ENCODE measurements at regions not wholly inside any gene's neighbourhood (a gene's known extent, or its start where the extent isn't known, plus 50 kb on each side); places are given as distances from the start of the nearest gene placed in this dataset.

DNA sequence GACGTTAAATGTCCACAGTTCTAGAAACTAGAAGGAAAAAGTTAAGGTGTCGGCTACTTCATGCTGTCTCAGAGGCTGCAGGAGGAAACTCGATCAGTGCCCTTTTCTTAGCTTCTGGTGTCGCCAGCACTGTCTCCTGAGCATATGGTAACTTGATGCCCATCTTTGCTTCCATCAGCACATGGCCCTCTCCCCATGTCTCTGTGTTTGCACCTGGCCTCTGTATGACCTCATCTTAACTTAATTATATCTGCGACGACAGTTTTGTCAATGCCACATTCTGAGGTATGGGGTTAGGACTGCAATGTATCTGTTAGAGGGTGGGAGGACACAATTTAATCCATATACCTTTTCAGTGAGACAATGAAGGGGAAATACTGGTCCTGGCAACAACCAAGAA lies 449.9 kb downstream of the POM121L12 start:
- TF ChIP-seq, protein P1, sequence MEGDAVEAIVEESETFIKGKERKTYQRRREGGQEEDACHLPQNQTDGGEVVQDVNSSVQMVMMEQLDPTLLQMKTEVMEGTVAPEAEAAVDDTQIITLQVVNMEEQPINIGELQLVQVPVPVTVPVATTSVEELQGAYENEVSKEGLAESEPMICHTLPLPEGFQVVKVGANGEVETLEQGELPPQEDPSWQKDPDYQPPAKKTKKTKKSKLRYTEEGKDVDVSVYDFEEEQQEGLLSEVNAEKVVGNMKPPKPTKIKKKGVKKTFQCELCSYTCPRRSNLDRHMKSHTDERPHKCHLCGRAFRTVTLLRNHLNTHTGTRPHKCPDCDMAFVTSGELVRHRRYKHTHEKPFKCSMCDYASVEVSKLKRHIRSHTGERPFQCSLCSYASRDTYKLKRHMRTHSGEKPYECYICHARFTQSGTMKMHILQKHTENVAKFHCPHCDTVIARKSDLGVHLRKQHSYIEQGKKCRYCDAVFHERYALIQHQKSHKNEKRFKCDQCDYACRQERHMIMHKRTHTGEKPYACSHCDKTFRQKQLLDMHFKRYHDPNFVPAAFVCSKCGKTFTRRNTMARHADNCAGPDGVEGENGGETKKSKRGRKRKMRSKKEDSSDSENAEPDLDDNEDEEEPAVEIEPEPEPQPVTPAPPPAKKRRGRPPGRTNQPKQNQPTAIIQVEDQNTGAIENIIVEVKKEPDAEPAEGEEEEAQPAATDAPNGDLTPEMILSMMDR (IDR thresholded peaks at IDR 0.05) = no peak
- TF ChIP-seq EP300 (IDR thresholded peaks at IDR 0.05) (no peak), POLR2AphosphoS5 (IDR thresholded peaks at IDR 0.05) (no peak), POLR2A (IDR thresholded peaks at IDR 0.05) (no peak)

Measured in gastroesophageal sphincter (tissue), 3 donors.